Hindlimb muscle (tissue), 1 donor: ENCODE measurements at regions not wholly inside any gene's neighbourhood (a gene's known extent, or its start where the extent isn't known, plus 50 kb on each side); places are given as distances from the start of the nearest gene placed in this dataset.

Source experiments
- DNase-seq: peaks from one replicate; pipeline ENCODE4 v3.0.0-alpha.2; 2013

DNA sequence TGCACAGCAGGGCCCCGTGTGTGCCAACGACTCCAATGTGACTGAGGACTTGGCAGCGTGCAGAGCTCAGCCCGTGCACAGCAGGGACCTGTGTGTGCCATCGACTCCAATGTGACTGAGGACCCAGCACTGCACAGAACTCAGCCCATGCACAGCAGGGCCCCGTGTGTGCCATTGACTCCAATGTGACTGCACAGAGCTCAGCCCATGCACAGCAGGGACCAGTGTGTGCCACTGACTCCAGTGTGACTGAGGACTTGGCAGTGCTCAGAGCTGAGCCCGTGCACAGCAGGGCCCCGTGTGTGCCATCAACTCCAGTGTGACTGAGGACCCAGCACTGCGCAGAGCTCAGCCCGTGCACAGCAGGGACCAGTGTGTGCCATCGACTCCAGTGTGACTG lies 347.8 kb upstream of the B3GAT1 start:
- no peak for DNase-seq

DNA sequence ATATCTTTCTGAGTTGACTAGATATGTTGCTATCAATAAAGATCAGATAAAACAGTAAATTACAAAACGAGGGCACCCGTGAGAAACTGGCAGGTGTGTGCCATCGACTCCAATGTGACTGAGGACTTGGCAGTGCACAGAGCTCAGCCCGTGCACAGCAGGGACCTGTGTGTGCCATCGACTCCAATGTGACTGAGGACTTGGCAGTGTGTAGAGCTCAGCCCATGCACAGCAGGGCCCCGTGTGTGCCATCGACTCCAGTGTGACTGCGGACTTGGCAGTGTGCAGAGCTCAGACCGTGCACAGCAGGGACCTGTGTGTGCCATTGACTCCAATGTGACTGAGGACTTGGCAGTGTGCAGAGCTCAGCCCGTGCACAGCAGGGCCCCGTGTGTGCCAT lies 347.2 kb upstream of the B3GAT1 start:
- DNase-seq = no peak

DNA sequence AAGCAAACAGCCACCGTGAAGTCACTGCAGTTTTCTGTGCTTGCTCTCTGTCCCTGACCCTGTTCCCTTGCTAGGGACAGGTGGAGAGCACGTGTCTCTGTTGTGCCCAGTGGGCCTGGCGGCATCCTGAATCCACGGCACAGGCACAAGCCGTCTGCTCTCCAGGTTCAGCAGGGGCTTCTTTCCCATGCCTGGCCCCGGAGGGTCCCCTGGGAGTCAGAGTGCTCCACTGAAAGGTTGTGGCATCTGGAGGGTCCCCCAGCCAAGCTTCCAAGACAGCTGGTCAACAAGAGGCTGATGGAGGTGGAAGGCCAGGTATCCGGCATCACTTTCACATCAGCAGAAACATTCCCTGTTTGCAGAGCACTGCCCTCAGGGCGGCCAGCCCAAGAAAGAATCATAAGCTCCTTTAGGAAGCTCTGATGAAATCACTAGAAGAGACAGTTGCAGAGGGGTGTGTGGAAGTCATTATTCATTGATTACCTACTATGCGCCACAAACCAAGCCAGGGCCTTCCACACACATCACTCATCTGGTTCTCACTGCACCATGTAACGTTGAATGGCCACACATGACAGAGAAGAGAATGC lies 346.4 kb upstream of the B3GAT1 start:
- no peak for DNase-seq

DNA sequence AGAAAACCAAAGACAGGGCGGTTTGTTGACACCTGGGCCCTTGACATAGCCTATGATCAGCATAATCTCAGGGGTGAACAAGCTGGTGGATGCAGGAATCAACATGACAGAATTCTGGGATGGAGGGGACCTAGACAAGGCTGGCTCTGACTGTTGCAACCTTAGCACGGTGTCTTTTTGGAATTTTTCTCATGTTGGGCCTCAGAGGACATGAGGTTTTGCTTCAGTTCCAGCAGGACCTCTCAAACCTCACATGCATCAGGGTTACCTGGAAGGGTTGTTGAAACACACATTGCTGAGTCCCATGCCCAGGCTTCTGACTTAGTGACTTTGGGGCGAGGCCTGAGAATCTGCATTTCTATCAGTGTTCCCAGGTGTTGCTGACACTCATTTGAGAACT lies 345.6 kb upstream of the B3GAT1 start:
- DNase-seq = no peak

DNA sequence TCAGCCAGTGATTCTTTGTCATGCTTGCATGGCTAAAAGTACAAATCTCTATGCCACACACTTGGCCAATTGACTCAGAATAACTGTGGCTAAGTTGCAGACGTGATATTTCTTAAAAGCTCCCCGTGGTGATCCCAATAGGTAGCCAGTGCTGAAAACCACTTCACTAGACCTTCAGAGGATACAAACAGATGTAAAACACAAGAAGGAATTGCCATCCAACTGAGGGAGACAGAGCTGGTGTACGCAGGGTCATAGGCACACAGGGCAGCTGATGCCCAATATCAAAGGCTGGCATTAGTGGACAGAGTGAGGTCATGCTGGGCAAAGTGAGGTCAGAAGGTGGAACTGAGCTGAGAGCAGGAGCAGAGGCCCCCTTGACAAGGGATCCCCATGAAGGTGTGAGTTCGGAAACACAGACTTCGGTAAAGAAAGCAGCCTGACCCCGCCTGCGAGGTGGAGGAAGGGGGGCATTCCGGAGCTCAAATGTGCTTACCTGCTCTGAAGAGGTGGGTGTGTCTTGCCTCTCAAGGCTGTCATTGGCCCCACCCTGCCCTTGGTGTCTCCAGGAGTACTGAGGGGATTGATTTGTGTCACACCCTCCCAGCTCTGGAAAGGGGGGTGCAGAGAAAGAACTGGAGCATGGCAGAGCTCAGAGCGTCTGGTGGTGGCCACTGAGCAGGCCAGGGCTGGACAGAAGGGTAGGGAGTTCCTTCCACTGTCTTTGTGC lies 344.9 kb upstream of the B3GAT1 start:
- DNase-seq = no peak

DNA sequence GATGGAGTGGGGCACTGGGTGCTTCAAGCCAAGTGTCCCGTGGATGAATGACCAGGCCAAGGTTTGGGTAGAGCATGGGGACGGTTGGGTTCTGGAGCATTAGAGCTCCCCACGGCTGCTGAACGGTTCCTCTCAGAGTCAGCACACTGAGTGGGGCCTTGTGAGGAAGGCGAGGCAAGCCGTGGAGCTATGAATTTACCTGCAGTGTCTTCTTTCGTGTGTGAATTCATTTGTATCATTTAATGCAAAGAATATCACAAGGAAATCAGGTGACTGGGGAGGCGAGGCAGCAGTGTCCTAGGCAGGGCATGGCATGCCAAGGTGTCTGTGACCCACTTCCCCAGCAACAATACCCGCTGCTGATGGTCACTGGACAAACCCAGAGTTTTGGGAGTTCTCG lies 343.5 kb upstream of the B3GAT1 start:
- no peak for DNase-seq

DNA sequence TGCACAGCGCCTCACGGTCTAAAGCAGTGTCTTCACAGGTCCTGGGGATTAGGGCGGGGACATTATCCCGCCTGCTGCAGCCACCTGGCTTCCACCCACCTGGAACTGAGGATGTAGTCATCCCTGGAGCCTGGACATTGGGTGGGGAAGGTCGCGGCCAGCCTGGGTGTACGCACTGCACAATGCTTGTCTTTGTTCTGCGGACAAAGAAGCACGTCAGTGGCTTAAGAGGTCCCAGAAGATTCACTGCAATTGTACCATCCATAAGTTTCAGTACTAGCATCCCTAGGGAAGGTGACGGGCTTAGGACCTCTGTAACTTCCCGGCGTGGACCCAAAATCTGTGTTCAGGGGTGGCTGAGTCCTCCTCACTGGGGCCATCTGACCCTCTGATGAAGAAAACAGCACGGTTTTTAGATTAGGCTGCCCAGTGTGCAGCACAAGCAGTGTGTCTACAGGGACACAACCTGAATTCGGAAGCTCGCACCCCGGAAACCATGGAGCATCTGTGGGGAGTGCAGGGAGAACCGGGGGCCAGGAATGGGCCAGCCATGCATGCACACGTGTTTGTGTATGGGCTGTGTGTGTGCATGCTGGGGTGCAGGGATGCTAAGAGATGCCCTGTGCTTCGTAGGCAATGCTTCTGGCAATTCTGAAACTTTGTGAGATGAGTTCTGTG lies 342.6 kb upstream of the B3GAT1 start:
- no peak for DNase-seq

DNA sequence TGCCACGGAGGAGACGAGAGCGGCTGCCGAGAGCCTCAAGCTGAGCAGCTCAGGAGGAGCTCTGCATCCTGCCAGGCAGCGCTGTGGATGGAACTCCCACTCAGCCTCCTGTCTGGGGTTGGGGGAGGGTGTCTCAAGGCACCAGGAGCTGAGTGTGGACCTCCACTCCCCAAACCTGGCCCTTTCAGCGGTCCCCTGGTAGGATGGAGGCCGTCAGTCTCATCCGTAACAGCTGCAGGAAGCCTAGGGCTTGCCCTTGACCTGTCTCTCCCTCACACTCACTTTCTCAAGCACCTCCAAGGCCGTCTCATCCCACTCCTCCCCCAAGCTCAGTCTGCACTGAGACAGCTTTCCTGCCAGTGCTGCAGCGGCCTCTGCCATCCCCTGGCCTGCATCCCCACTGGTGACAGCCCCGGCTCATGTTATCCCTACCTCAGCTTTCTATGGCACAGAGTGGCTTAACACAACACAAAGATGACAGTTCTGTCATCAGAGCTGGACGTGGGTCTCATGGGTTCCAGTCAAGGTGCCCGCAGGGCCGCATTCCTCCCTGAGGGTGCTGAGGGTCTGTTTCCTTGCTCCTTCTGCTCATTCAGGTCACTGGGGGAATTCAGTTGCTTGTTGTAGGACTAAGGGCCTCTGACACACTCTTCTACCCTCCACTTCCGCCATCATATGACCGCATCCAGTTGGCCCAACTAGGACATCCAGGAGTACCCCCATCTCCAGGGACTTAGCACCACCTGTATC lies 341.9 kb upstream of the B3GAT1 start:
- DNase-seq = no peak

DNA sequence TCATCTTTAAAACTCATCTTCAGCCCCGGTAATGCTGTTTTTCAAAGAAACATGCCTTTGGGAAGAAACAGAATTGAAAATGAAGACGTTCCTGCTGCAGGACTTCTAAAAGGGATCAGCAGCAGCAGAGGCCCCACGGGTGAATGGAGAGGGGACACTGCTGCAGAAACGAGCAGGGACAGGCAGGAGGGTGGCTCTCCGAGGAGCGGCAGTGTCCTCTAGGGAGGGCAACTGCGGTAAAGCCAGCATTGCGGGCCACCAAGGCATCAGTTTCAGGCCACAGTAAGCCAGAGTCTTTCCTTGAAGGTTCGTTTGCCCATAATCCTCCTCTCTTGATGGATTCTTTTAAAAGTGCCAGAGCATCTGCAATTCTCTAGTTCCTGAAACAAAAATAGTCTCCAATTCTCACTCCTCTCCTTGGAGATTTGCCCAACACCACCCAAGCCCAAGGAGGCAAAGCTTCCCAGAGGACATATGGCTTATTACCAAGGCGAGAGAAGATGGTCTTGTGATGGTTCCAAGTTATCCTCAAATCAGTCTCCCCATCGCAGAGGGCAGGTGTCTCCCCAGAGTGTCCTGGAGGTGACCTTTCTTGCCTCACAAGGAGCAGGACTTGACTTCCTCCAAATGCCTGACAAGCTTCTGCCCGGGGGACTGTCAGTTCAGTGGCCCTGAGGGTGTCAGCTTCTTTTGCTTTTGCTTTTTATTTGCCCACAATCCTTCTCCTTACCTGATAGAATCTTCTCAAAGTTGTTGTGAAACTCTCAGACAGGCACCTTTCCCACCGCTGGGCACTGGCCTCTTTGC lies 341.1 kb upstream of the B3GAT1 start:
- no peak for DNase-seq

DNA sequence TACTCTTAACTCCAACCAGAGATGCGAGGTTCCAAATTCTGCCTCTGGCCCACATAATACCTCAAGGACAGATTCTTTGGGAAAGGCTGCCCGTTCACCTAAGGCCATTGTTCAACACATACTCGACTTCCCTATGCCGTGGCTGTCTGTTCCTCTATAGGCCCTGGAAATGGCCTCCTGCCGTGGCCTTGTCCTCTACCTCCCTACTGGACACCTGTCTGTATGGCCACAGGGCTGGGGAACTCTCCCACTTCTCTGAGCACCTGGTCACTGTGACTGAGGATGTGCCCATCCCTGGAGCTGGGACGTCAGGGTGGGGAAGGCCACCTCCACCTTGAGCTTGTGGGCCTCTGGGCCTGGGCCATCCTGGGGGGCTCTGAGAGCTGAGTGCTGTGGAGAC lies 340.5 kb upstream of the B3GAT1 start:
- no peak for DNase-seq

DNA sequence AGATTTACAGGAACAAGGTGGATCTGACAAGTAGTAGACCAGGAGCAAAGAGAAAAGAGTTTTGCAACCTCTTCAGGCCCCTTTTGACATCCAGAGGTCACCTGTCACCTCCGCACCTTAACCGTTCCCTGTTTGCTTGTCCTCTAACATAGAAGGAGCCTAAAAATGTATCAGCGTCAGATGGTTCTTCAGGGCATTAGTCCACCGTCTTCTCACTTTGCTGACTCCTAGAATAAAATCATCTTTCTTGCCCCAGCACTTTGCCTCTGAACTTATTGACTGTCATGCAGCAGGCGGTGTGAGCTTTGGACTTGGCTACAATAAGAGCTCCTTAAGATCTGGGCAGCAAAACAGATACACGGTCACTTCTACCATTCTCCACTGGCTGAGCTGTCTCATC lies 339.7 kb upstream of the B3GAT1 start:
- DNase-seq = no peak

DNA sequence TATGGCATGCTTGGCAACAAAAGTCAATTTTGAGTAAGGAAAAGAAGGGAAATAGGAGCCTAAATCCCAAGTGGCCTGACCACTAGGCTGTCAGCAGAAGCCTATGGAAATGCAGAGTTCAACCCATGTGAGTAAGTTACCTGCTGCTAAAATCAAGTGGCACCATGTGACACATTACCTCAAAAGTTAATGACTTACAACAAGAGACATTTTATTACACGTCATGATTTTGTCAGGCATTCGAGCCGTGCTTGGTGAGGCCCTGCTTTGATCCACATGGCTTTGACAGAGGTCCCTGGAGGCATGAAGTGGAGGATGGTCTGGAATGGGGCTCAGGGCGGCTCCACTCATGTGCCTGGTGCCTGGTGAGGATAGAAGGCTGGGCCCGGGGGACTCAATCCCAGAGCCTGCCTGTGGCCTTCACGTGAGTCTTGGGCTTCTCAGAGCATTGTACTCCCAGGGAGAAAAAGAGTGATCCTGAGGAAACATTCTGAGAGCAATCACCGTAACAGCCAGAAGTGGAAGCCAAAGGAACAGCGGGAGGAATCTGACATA lies 339.1 kb upstream of the B3GAT1 start:
- no peak for DNase-seq

DNA sequence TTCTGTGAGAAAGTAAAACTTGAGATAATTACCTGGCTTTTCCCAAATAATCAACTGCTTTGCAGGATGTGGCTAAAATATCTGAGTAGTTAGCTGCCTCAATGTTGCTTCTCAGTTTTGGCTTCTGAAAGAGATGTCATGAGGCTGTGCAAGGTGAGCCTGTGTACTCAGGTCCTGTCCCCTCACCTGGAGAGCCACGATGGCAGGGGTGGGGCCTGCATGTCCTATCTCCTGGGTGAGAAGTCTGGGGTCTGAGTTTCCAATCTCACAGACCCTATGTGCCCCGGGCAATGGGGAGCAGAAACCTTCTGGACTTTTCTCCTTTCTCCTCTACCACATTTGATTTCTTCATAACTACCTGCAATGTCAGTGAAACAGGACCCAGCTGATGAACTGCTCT lies 338.6 kb upstream of the B3GAT1 start:
- DNase-seq = no peak

DNA sequence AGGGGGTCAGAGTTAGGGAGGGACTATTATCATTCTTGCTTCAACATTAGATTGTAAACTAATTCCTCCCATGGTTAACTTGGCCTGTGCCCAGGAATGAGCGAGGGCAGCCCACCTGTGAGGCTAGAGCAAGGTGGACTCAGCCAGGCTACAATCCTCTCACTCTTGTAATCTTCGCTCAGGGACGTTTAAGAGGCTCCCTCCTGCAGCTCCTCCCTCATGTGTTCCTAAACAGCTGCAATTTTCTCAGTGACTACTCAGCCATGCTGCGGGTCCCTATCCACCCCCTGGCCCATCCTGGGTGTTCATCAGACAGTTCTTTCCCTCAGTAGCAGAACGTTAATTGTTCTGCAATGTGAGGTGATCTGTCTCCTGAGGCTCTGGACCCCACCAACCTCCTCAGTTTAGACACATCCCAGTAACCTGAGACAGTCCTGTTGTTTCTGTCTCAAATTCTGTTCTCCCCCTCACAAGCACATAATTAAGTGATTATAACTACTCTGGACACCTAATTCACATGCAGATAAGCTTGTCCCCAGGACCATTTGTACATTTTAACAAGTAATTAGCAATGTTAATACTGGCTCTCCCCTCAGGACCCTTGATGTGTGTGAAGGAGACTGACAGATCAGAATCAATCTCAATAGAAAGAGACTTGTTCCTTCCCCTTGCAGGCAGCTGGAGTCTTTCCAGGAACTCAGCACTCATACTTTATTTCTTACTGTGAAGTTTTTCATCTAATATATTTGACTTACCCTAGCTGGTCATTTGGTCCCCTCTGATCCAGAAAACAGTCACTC lies 337.2 kb upstream of the B3GAT1 start:
- DNase-seq = no peak

DNA sequence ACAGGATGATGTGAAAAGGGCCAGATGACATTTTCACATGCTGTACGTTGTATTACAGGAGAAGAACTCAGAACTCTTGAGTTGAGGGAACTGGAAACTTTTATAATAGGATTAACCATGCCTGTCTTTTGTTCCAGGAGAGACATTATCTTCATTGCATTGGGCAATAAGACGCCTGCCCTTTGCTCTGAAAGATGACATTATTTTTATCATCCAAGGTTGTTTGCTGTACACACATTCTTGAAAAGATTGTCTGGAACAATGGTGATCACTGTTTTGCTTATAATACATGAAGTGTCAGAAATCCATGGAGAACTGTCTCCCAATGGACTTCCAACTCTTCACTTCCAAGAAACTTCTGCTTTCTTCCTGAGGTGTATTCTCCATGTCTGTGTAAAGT lies 334.6 kb upstream of the B3GAT1 start:
- no peak for DNase-seq

DNA sequence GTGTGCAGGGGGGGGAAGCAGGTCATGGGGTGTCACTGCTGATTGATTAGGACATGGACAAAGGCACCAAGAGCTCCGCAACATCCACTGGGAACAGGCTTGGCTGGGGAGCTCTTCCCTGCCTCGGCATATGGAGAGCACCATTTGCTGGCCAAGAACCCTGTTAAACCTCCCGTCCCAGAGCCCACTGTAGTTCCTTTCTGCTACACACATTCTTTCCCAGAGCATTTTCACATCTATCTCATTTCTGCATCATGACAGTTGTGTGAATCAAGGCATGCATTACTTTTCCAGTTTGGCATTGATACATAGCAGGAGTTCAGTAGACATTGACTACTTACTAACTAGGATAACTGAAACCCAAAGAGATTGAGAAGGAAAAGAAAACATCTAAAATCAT lies 333.4 kb upstream of the B3GAT1 start:
- DNase-seq = no peak

DNA sequence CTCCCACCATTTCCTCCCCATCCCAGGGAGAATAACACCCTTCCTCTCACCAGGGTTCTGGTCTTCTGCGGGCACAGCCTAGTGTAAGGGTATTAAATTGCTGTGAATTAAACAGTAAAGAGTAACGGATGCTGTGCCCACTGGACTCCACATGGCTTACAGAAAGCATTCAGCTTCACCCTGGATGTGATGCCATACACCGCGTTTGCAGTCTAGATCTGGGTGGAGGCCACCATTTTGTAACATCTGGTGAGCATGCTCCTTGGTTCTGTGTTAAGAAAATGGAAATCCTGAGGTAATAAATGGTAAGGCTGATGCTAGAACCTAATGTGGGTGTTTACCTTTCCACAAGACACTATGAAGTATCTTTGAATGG lies 331.8 kb upstream of the B3GAT1 start:
- no peak for DNase-seq

DNA sequence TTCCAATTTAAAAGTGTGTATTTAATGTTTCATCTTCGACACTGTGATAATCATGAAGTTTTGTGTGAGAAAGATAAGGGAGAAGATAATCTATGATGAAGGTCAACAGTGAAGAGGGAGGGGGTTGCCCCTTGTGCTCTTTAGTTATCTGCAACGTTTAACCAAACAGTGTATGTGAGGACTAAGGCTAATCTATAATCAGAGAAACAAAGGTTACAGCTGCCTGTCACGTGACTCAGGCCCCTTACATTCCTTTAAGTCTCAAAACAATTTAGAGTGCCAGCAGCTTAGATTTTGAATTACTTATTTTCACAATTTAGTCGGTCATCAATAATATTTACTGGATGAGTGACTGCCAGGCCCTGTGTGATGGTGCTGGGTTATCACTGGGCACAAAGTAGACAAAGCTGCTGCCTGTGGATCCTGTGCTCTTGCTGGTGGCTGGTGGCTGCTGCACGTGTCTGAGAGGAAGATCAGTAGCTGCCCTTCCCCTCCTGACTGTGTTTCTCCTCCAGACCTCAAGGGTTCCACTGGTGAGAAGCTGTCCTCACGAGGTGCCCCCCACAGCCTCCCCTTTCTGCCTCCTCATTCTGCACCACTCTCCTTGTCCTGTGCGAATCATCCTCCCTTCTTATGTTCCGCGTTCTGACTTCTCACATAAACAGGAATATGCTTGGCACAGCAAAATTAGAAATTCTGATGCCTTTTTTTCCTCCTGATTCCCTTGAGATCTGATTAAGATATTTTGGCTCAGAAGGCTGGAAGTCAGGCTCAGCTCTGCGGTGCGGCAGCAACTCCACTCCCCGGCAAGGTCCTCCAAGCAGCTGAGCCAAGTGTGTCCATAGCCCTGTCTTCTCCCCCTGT lies 331.1 kb upstream of the B3GAT1 start:
- DNase-seq = no peak

DNA sequence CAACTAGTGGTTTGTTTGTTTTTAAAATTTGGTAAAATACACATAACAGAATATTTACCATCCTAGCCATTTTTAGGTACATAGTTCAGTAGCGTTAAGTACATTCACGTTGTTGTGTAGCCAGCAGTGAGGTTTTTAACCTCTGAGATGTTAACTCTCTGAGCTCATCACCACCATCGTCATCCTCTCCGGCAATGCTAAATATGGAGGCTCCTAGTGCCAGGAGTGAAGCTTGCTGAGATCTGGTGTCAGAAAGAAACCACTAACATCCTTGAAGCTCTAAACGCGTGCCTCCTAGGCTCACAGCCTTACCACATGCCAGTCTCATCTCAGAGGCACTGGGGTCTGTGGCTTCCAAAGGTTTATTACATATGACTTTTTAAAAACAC lies 330.2 kb upstream of the B3GAT1 start:
- no peak for DNase-seq

DNA sequence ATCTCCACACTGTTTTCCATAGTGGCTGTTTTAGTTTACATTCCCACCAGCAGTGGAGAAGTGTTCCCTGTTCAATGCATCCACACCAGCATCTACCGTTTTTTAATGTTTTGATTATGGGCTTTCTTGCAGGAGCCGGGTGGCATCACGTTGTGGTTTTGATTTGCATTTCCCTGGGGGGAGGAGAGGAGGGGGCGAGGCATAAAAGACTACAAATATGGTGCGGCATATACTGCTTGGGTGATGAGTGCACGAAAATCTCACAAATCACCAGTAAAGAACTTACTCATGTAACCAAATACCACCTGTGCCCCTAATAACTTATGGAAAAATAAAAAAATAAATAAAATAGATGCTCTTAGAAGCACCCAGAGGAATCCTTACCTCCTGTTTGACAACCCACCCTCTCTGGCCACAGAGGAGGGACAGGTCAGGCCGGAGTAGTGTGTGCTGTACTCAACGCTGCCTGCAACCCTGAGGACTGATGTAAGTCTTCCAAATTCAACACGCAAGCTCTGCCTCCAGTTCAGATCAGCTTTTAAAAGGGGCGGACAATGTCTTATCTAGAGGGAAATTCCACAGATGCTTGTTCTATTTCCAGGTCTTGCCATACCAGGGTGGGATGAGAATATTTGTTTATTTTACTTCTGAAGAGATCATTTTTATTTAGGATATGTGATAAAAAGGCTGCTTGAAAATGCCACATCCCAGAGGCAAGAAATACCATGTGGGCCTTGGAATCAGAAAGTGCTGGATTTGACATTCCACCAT lies 329.6 kb upstream of the B3GAT1 start:
- DNase-seq = no peak
